NCI-H2227 (cell line): ENCODE measurements at regions not wholly inside any gene's neighbourhood (a gene's known extent, or its start where the extent isn't known, plus 50 kb on each side); places are given as distances from the start of the nearest gene placed in this dataset.
A peak's percentile ranks its signal among the peaks of the same experiment; 100 is the strongest.
"Not testable (repeated sequence)": the region's sequence is repeated elsewhere in the genome, so short reads cannot be mapped to it uniquely, and the experiment has no call there.

ENCODE experiments used
- DNase-seq: peaks from one replicate; lab custom pipeline; 2025; ENCODE audit not compliant: unreplicated experiment; lab: John Stamatoyannopoulos, UW

DNA sequence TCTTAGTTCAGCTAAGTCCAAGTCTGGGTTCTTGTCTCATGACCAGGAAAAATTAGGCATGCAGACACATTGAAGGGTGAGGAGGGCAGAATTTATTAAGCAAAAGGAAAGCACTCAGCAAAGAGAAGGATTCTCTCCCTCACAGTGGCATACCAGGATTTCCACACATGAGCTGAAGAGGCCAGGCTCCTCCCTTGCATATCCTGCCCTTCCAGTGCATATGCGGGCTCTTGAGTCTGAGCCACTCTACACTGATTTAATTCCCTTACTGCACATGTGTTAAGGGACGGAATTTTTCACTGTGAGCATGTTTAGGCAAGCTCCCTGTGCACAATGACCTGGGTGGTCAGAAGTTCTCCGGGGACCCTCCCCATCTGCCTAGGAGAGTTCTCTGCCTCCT, 652.7 kb upstream of the POM121L12 start:
- no peak for DNase-seq

DNA sequence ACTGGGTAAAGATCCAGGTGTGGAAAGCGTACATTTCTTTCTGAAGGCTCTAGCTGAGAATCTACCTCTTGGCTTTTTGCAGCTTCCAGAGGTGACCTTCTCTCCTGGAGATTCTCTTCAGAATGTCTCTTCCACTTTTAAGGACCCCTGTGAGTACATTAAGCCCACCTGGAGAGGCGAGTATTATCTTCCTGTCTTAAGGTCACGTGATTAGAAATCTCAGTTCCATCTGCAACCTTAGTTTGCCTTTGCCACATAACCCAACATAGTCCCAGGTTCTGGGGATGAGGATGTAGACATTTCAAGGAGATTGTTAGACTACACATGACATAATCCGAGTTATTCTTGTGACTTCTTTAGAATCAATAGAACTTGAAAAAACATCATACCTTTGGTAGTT, 665.5 kb upstream of the POM121L12 start:
- DNase-seq = no peak

- no peak for DNase-seq
Observed at GRCh38 chr7:52365349-52365748, 670.1 kb upstream of the POM121L12 start.

DNA sequence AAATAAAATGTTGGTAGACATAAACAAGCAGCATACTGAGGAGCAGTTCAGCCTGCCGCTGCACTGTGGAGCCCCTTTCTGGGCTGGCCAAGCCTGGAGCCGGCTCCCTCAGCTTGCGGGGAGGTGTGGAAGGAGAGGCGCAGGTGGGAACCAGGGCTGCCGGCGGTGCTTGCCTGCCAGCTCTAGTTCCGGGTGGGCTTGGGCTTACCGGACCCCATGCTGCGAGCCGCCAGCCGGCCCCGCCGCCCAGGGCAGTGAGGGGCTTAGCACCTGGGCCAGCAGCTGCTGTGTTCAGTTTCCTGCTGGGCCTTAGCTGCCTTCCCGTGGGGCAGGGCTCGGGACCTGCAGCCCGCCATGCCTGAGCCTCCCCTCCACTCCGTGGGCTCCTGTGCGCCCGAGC, 672.9 kb upstream of the POM121L12 start:
- no peak for DNase-seq

GRCh38 chr7:52360541-52360940, 674.9 kb upstream of the POM121L12 start:
- no peak for DNase-seq

- no peak for DNase-seq
Observed at GRCh38 chr7:52355053-52355452, 680.4 kb upstream of the POM121L12 start.

- DNase-seq = peak; percentile 5
Observed at GRCh38 chr7:52352013-52352981, 683.1 kb upstream of the POM121L12 start.

DNA sequence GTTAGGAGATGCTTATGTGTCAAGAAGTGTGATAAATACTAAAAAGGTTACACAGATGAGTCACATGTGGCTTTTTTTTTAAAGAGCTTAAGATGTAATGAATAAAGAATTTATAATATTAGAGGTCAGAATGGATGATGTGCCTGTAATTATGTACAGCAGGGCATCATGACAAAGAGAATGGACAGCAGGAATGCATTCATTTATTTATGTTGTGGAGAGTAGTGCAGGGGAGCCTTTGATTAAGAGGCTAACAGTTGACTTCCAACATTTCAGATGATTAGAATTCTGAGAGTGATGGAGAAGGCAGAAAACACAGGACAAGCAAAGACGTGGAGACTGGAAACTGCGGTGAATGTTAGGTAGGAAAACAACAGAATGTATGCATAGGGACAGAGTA, 691.4 kb upstream of the POM121L12 start:
- DNase-seq = no peak

GRCh38 chr7:52340067-52340466, 695.4 kb upstream of the POM121L12 start:
- no peak for DNase-seq

DNA sequence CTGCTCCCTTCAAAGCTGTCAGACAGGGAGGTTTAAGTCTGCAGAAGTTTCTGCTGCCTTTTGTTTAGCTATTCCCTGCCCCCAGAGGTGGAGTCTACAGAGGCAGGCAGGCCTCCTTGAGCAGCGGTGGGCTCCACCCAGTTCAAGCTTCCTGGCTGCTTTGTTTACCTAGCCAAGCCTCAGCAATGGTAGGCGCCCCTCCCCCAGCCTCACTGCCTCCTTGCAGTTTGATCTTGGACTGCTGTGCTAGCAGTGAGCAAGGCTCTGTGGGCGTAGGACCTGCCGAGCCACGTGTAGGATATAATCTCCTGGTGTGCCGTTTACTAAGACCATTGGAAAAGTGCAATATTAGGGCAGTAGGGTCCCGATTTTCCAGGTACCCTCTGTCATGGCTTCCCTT, 707.1 kb upstream of the POM121L12 start:
- DNase-seq = not testable (repeated sequence)

GRCh38 chr7:52325237-52325636, 710.2 kb upstream of the POM121L12 start:
- DNase-seq = no peak

- no peak for DNase-seq
Observed at GRCh38 chr7:52323202-52323746, 712.2 kb upstream of the POM121L12 start.

GRCh38 chr7:52320610-52321009, 714.8 kb upstream of the POM121L12 start:
- DNase-seq = no peak

DNA sequence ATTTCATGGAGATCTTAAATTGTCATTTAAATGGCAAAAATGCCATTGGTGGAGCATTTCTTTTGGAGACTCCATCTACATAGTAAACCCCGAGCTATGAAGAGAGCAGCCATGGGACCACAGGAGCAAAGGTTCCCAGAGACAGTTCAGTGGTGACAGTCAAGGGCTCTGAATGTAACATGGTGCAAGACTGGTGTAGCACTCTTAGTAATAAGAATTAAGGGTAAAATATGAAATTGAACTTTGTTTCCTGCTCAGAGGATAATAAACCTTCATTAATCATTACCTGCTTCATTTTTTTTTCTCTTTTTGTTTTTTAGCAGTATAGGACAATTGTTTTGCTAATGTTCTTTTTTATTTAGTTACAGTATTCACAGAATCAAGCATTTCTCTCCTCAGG, 717.5 kb upstream of the POM121L12 start:
- no peak for DNase-seq

DNA sequence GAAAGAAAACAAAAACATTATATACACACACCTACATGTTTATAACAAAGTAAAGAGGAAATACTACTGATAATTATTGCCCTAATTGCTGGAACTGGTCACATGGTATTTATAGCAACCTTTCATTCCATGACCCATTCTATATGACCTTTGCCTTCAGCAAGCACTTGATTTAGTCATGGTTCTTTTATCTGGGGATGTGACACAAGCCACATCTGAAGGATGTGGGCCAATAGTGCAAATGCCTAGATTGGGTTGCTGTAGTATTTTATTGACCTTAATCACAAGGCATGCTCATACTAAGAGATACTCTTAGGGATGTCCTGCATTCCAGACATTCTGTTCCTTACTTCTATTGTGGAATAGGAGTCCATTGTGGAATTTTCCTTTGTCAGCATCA, 723.5 kb upstream of the POM121L12 start:
- DNase-seq = no peak

- no peak for DNase-seq
Observed at GRCh38 chr7:52309631-52310030, 725.8 kb upstream of the POM121L12 start.

DNA sequence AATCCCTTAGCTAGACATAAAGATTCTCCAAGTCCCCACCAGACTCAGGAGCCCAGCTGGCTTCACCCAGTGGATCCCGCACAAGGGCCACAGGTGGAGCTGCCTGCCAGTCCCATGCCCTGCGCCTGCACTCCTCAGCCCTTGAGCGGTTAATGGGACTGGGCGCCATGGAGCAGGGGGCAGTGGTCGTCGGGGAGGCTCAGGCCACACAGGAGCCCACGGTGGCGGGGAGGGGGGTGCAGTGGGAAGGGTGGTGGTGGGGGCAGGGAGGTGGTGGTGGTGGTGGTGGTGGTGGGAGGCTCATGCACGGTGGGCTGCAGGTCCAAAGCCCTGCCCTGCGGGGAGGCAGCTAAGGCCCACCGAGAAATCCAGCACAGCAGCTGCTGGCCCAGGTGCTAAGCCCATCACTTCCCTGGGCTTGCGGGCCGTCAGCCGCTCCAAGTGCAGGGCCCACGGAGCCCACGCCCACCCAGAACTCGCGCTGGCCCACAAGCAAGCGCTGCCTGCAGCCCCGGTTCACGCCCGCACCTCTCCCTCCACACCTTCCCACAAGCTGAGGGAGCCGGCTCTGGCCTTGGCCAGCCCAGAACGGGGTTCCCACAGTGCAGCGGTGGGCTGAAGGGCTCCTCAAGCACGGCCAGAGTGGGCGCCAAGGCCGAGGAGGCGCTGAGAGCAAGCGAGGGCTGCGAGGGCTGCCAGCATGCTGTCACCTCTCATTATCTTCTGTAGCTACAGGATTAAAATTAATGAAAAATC, 732.5 kb upstream of the POM121L12 start:
- DNase-seq = no peak

DNA sequence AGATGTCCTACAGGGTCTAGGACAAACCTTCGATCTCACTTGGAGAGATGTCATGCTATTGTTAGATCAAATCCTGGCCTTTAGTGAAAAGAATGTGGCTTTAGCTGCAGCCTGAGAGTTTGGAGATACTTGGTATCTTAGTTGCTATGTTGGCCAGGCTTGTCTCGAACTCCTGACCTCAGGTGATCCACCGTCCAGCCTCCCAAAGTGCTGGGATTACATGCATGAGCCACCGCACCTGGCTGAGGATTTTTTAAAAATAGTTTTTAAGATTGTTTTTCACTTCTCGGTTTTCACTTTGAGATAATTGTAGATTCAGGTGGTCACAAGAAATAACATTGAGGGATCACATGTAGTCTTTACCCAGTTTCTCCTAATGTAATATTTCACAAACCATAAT, 738.3 kb upstream of the POM121L12 start:
- no peak for DNase-seq

GRCh38 chr7:52294942-52295341, 740.5 kb upstream of the POM121L12 start:
- no peak for DNase-seq

DNA sequence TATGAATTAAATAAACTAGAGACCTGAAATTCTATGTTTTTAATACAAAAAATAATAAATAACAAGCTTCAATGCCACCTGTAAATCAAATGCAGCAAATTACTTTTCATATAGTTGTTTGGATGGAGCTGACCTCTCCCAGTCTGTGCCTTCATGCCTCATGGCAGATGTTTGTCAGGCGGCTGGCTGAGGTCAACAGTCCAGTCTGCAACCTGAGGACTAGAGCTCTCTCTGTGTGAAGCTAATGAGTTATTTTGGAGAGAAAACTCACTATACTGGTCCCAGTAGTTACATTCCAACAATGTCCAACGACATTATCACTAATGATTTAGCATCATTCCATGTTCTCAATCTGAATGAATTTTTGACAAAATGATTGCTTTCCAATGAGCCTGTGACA, 746.2 kb upstream of the POM121L12 start:
- no peak for DNase-seq

GRCh38 chr7:52287698-52288097, 747.7 kb upstream of the POM121L12 start:
- no peak for DNase-seq

DNA sequence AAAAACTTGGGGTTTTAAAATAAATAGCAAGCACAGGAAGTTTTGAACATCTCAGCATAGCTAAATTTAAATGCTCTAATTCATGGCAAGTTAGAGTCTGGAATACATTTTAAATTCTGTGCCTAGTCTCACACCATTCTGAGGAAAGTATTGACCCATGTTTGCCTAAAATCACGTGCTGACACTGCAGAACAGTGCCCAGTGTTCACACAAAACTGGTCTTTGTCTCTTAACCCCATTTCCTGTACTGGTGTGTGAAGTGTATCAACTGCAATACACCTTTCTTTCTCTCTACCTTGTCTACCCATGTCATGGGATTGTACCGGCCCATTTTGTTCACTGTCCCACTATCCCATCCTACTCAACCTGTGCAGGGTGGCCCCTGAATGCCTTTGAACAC, 749.7 kb upstream of the POM121L12 start:
- DNase-seq = no peak
